HepG2 (cell line): ENCODE measurements at regions not wholly inside any gene's neighbourhood (a gene's known extent, or its start where the extent isn't known, plus 50 kb on each side); places are given as distances from the start of the nearest gene placed in this dataset.

Experiments
- ATAC-seq: fragments of 200-7000 bp; cut with Tn5 transposase; 3 replicates; pipeline ENCODE4 v1.9.1; 2020; ENCODE audit warnings: mild to moderate bottlenecking, moderate library complexity
- BruUV-seq: library from RNA; stranded (reverse); fragments of 400-500 nt; replicated peaks from 2 replicates; lab custom pipeline; 2021; lab: Mats Ljungman, UMichigan
- CTCF ChIA-PET: fragments of 300-600 bp; formaldehyde crosslinking; extraction: SDS; loops from one replicate; lab custom pipeline; 2021; ENCODE audit warnings: low total read pairs, inconsistent platforms, low intra/inter-chr PET ratio; lab: Yijun Ruan, JAX
- POLR2A ChIA-PET: fragments of 350-600 bp; sonication (Branson Sonifier 250); formaldehyde crosslinking; loops from one replicate; lab custom pipeline; 2020; ENCODE audit warnings: antibody characterized with exemption, inconsistent platforms; lab: Yijun Ruan, JAX
- DNase-seq: peaks from one replicate; pipeline ENCODE4 v3.0.0-alpha.2; 2015; ENCODE audit warnings: low spot score
- FAIRE-seq: peaks from 3 replicates; lab custom pipeline; 2011; peaks lifted over from hg19 to GRCh38; lab: Jason Lieb, UNC
- H2AFZ ChIP-seq: one replicate; pipeline ENCODE4 v1.6.1; 2011; ENCODE audit warnings: low read length, inconsistent platforms
- H3K27ac ChIP-seq: fragments of 300-600 bp; 3 replicates; pipeline ENCODE4 v1.8.0; 2011; ENCODE audit warnings: mixed run types, mild to moderate bottlenecking, mixed read lengths, low read length, inconsistent platforms; ENCODE audit not compliant: insufficient read depth; ENCODE audit errors: extremely low read length
- H3K27me3 ChIP-seq, 2 experiments: fragments of 200-600 bp in 1 of 2; 2 replicates in 1 of 2; 3 replicates in 1 of 2; pipeline versions ENCODE4 v1.6.0 to v1.8.0; 2011; ENCODE audit warnings: low read length in 2 of 2, mild to moderate bottlenecking in 2 of 2, moderate library complexity in 2 of 2, inconsistent platforms in 1 of 2; ENCODE audit not compliant: insufficient read depth in 2 of 2, control insufficient read depth in 1 of 2
- H3K36me3 ChIP-seq, 2 experiments: fragments of 200-600 bp in 1 of 2; replicated peaks in 1 of 2; 2 replicates in 1 of 2; 3 replicates in 1 of 2; pipeline versions ENCODE4 v1.5.1 to v1.8.0; 2011; ENCODE audit warnings: low read length in 2 of 2, inconsistent platforms in 1 of 2; ENCODE audit not compliant: insufficient read depth in 2 of 2, control insufficient read depth in 1 of 2
- H3K4me1 ChIP-seq: 2 replicates; pipeline ENCODE4 v1.5.1; 2012; ENCODE audit warnings: low read length, inconsistent platforms; ENCODE audit not compliant: insufficient read depth
- H3K4me2 ChIP-seq: 2 replicates; pipeline ENCODE4 v1.6.0; 2011; ENCODE audit warnings: low read depth, low read length, inconsistent platforms
- H3K4me3 ChIP-seq, 3 experiments: fragments of 200-600 bp in 1 of 3; sonication (generic), shearing (Covaris generic) in 1 of 3; replicated peaks in 1 of 3; 2 replicates each; pipeline ENCODE4 v1.5.1; 2011 to 2016; ENCODE audit warnings: low read length in 3 of 3, inconsistent platforms in 2 of 3, low read depth in 2 of 3, mild to moderate bottlenecking in 2 of 3, control low read depth in 1 of 3, mixed read lengths in 1 of 3; ENCODE audit not compliant: insufficient read depth in 1 of 3
- H3K79me2 ChIP-seq: one replicate; pipeline ENCODE4 v1.6.1; 2011; ENCODE audit warnings: low read length, inconsistent platforms; ENCODE audit not compliant: insufficient read depth
- H3K9ac ChIP-seq: 2 replicates; pipeline ENCODE4 v1.6.0; 2011; ENCODE audit warnings: mild to moderate bottlenecking, low read depth, low read length, inconsistent platforms; ENCODE audit not compliant: insufficient read depth
- H3K9me3 ChIP-seq: 2 replicates; pipeline ENCODE4 v1.5.1; 2012; ENCODE audit warnings: mild to moderate bottlenecking, low read length
- H4K20me1 ChIP-seq: 2 replicates; pipeline ENCODE4 v1.6.0; 2011; ENCODE audit warnings: inconsistent platforms, mild to moderate bottlenecking, low read length, moderate library complexity; ENCODE audit not compliant: insufficient read depth
- AGO1 ChIP-seq: fragments of 200-400 bp; formaldehyde crosslinking; IDR thresholded peaks from 2 replicates; pipeline ENCODE4 v1.6.1; 2017; ENCODE audit warnings: mild to moderate bottlenecking, low read depth, low read length, moderate library complexity; ENCODE audit not compliant: poor library complexity, severe bottlenecking
- BCL6 ChIP-seq: IDR thresholded peaks from 2 replicates; pipeline ENCODE4 v1.6.1; 2016; ENCODE audit warnings: missing genetic modification reagents, missing compliant biosample characterization
- FOXA3 ChIP-seq: IDR thresholded peaks from 2 replicates; pipeline ENCODE4 v1.6.1; 2016; ENCODE audit warnings: missing genetic modification reagents, missing compliant biosample characterization
- MAF1 ChIP-seq: sonication (generic); formaldehyde crosslinking; IDR thresholded peaks from 2 replicates; pipeline ENCODE4 v1.5.0; 2020; ENCODE audit warnings: missing genetic modification reagents, borderline replicate concordance
- NFATC3 ChIP-seq: sonication (generic); formaldehyde crosslinking; IDR thresholded peaks from 2 replicates; pipeline ENCODE4 v1.5.1; 2020; ENCODE audit warnings: mild to moderate bottlenecking, missing genetic modification reagents
- SATB2 ChIP-seq: sonication (generic); formaldehyde crosslinking; IDR thresholded peaks from 2 replicates; pipeline ENCODE4 v1.5.0; 2020; ENCODE audit warnings: missing genetic modification reagents
- WIZ ChIP-seq: sonication (generic); formaldehyde crosslinking; IDR thresholded peaks from 2 replicates; pipeline ENCODE4 v1.5.1; 2020; ENCODE audit warnings: mild to moderate bottlenecking, missing genetic modification reagents
- ZNF207 ChIP-seq: fragments of 450-650 bp; IDR thresholded peaks from 2 replicates; pipeline ENCODE4 v1.6.1; 2016; ENCODE audit warnings: antibody characterized with exemption, borderline replicate concordance
- ZUFSP ChIP-seq: sonication (generic); formaldehyde crosslinking; IDR thresholded peaks from 2 replicates; pipeline ENCODE4 v1.9.0; 2021; ENCODE audit warnings: missing genetic modification reagents, mild to moderate bottlenecking, borderline replicate concordance
- WGBS: methylation state at CpG from one replicate; pipeline ENCODE4 v1.1.6; 2017; ENCODE audit warnings: low lambda C conversion rate; 5-methylcytosine and 5-hydroxymethylcytosine counted together
- in situ Hi-C: cut with HindIII; loops from 2 replicates; pipeline ENCODE4 v1.10.0; 2017; ENCODE audit warnings: low pct_unique_long_range_greater_than_20kb; ENCODE audit not compliant: extremely low pct_ligation_motif_present
- intact Hi-C: fragments of 100-400 bp; cut with micrococcal nuclease; formaldehyde crosslinking; loops from one replicate; pipeline ENCODE4 v1.10.0; 2022; ENCODE audit not compliant: unreplicated experiment
- TF ChIP-seq, protein P1 (sequence below): IDR thresholded peaks from 2 replicates; pipeline ENCODE4 v1.6.1; 2016; ENCODE audit warnings: control low read depth
- TF ChIP-seq, protein P2 (sequence below): sonication (generic); formaldehyde crosslinking; IDR thresholded peaks from 2 replicates; pipeline ENCODE4 v1.9.0; 2021; ENCODE audit warnings: mild to moderate bottlenecking, missing genetic modification reagents

DNA sequence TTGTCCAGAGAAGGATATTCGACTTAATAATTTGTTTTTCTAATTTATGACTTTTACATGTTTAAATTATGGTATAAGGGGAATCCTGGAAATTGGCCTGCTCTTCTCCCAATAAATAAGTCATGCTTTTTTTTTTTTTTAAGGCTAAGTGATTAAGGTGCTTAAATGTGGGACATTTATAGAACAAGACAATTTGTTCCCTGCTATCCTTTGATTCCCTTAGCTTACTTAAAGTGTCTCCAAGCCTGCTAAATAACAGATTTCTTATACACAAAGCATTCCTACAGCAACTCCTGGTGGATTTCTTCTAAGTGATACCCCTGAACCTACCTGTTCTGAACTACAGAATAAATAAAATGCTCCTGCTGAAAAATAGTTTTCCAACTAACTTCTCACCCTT is 233.0 kb upstream of the UGT8 start:
- POLR2A ChIA-PET, result no interaction called here

DNA sequence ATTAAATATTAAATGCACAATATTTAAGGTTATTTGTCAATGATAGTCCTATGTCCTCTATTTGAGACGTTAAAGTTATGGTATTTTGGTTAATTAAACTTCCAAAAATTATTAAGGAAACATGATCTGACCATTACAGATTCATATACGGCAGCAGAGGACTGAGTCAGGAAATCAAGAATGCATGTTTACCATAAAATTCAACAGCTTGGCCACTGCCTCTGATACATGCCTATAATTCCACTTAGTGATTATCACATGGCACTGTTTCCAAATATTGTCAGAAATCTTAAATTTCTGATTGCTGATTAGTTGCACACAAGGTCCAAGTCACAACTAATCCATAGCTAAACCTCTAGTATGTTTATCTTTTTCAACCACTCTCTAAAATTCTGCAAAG is 232.2 kb upstream of the UGT8 start:
- H3K4me3 ChIP-seq, result no peak overlapping the region
- no peaks in the 10 kb centered on the region for H3K27me3 ChIP-seq
- no peak overlapping the region for H2AFZ ChIP-seq
- no peak overlapping the region for H3K27ac ChIP-seq
- no peak for DNase-seq
- no peaks in the 10 kb centered on the region for H3K36me3 ChIP-seq
- no peak overlapping the region for H3K4me2 ChIP-seq
- intact Hi-C loops (no loop called here), in situ Hi-C loops (no loop called here)
- FAIRE-seq, result no peak
- no TSS peak for BruUV-seq
- POLR2A ChIA-PET, result no interaction called here
- H3K9me3 ChIP-seq, result no peaks in the 10 kb centered on the region
- no peaks in the 10 kb centered on the region for H3K79me2 ChIP-seq
- 2% methylated on average over 2 of the region's 2 CpGs for WGBS
- CTCF ChIA-PET, result no interaction called here
- H3K9ac ChIP-seq, result no peak overlapping the region
- no peak for ATAC-seq
- H4K20me1 ChIP-seq, result no peaks in the 10 kb centered on the region
- H3K4me1 ChIP-seq, result no peaks in the 10 kb centered on the region
- TF ChIP-seq, protein P1, sequence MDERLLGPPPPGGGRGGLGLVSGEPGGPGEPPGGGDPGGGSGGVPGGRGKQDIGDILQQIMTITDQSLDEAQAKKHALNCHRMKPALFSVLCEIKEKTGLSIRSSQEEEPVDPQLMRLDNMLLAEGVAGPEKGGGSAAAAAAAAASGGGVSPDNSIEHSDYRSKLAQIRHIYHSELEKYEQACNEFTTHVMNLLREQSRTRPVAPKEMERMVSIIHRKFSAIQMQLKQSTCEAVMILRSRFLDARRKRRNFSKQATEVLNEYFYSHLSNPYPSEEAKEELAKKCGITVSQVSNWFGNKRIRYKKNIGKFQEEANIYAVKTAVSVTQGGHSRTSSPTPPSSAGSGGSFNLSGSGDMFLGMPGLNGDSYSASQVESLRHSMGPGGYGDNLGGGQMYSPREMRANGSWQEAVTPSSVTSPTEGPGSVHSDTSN, result no peak
- TF ChIP-seq, protein P2, sequence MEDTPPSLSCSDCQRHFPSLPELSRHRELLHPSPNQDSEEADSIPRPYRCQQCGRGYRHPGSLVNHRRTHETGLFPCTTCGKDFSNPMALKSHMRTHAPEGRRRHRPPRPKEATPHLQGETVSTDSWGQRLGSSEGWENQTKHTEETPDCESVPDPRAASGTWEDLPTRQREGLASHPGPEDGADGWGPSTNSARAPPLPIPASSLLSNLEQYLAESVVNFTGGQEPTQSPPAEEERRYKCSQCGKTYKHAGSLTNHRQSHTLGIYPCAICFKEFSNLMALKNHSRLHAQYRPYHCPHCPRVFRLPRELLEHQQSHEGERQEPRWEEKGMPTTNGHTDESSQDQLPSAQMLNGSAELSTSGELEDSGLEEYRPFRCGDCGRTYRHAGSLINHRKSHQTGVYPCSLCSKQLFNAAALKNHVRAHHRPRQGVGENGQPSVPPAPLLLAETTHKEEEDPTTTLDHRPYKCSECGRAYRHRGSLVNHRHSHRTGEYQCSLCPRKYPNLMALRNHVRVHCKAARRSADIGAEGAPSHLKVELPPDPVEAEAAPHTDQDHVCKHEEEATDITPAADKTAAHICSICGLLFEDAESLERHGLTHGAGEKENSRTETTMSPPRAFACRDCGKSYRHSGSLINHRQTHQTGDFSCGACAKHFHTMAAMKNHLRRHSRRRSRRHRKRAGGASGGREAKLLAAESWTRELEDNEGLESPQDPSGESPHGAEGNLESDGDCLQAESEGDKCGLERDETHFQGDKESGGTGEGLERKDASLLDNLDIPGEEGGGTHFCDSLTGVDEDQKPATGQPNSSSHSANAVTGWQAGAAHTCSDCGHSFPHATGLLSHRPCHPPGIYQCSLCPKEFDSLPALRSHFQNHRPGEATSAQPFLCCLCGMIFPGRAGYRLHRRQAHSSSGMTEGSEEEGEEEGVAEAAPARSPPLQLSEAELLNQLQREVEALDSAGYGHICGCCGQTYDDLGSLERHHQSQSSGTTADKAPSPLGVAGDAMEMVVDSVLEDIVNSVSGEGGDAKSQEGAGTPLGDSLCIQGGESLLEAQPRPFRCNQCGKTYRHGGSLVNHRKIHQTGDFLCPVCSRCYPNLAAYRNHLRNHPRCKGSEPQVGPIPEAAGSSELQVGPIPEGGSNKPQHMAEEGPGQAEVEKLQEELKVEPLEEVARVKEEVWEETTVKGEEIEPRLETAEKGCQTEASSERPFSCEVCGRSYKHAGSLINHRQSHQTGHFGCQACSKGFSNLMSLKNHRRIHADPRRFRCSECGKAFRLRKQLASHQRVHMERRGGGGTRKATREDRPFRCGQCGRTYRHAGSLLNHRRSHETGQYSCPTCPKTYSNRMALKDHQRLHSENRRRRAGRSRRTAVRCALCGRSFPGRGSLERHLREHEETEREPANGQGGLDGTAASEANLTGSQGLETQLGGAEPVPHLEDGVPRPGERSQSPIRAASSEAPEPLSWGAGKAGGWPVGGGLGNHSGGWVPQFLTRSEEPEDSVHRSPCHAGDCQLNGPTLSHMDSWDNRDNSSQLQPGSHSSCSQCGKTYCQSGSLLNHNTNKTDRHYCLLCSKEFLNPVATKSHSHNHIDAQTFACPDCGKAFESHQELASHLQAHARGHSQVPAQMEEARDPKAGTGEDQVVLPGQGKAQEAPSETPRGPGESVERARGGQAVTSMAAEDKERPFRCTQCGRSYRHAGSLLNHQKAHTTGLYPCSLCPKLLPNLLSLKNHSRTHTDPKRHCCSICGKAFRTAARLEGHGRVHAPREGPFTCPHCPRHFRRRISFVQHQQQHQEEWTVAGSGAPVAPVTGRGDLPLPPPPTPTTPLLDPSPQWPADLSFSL (CRISPR knock-in tag), result no peak
- TF ChIP-seq FOXA3 (CRISPR knock-in tag) (no peak), AGO1 (no peak), BCL6 (CRISPR knock-in tag) (no peak)

More for the DNA sequence above, 233.0 kb upstream of the UGT8 start:
- no peak for ATAC-seq
- CTCF ChIA-PET, result no interaction called here
- H3K4me1 ChIP-seq, result no peaks in the 10 kb centered on the region
- no peak overlapping the region for H3K9ac ChIP-seq
- no peak overlapping the region for H3K27ac ChIP-seq
- H3K36me3 ChIP-seq, result no peaks in the 10 kb centered on the region
- H2AFZ ChIP-seq, result no peak overlapping the region
- H3K4me3 ChIP-seq, result no peak overlapping the region
- no peak overlapping the region for H3K4me2 ChIP-seq
- H3K27me3 ChIP-seq, result no peaks in the 10 kb centered on the region
- FAIRE-seq, result no peak
- no peaks in the 10 kb centered on the region for H3K9me3 ChIP-seq
- no TSS peak for BruUV-seq
- intact Hi-C loops, result no loop called here
- in situ Hi-C loops, result no loop called here
- no peaks in the 10 kb centered on the region for H4K20me1 ChIP-seq
- no peaks in the 10 kb centered on the region for H3K79me2 ChIP-seq
- no peak for TF ChIP-seq ZUFSP
- no peak for TF ChIP-seq NFATC3 (CRISPR knock-in tag)
- no peak for TF ChIP-seq WIZ (CRISPR knock-in tag)
- TF ChIP-seq SATB2, result no peak
- TF ChIP-seq MAF1 (CRISPR knock-in tag), result no peak
- TF ChIP-seq ZNF207, result no peak
- TF ChIP-seq, all 625 proteins: peak for 0
- 0% methylated on average over 1 of the region's 1 CpG for WGBS
- no peak for DNase-seq
